ENCODE measurements at regions not wholly inside any gene's neighbourhood (a gene's known extent, or its start where the extent isn't known, plus 50 kb on each side); places are given as distances from the start of the nearest gene placed in this dataset.

DNA sequence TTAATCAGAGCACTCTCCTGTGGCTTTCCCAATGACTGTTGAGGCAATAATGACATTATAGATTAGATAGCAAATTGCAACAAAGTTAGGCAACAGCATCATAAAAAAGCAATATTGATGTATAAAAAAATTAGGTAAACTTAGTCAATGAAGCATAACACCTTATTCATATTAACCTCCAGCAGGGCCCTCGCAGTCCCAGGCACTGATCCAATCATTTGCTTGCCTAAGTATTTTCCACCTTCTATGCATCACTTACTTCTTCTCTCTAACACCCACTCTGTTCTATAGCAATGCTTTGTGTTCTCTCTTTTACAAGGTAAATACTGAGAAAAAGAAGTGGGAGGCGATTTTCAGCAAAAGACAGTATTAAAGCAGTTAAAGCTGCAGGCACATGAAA lies 833.5 kb upstream of the ADGRL3 start (continued):
- TF ChIP-seq, protein P1, sequence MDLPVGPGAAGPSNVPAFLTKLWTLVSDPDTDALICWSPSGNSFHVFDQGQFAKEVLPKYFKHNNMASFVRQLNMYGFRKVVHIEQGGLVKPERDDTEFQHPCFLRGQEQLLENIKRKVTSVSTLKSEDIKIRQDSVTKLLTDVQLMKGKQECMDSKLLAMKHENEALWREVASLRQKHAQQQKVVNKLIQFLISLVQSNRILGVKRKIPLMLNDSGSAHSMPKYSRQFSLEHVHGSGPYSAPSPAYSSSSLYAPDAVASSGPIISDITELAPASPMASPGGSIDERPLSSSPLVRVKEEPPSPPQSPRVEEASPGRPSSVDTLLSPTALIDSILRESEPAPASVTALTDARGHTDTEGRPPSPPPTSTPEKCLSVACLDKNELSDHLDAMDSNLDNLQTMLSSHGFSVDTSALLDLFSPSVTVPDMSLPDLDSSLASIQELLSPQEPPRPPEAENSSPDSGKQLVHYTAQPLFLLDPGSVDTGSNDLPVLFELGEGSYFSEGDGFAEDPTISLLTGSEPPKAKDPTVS (IDR thresholded peaks at IDR 0.05; ENCODE audit: low read depth, low read length): no peak
- TF ChIP-seq ASH2L (IDR thresholded peaks at IDR 0.05; ENCODE audit: borderline replicate concordance, low read depth) (no peak), RUNX3 (IDR thresholded peaks at IDR 0.05; ENCODE audit: low read length) (no peak), SPI1 (IDR thresholded peaks at IDR 0.05; ENCODE audit: borderline replicate concordance, insufficient read depth, low read depth, low read length) (no peak), SUPT20H (IDR thresholded peaks at IDR 0.05; ENCODE audit: borderline replicate concordance, control insufficient read depth, low read depth, low read length) (no peak)

DNA sequence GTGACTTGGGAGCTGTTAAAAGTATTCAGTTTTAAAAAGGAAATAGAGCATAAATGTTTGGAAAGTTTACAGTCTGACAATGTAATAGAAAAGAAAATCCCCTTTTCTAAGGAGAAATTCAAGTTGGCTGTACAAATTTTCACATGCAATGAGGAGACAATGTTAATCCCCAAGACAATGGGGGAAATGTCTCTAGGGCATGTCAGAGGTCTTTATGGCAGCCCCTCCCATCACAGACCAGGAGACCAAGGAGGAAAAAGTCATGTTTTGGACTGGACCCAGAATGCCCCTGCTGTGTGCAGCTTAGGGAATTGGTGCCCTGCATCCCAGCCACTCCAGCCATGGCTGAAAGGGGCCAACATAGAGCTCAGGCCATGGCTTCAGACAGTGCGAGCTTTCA lies 831.1 kb upstream of the ADGRL3 start:
- no peaks in the 10 kb centered on the region for H3K79me2 ChIP-seq (ENCODE audit: control insufficient read depth, insufficient read depth, low read length)
- no peaks in the 10 kb centered on the region for H3K27me3 ChIP-seq (replicated peaks in 1 of 2; ENCODE audit: control insufficient read depth in 2 of 2, insufficient read depth in 2 of 2, low read length in 1 of 2)
- intact Hi-C loops (cut with micrococcal nuclease; ENCODE audit: unreplicated experiment) (no loop called here), in situ Hi-C loops (cut with MboI) (no loop called here)
- WGBS (ENCODE audit: insufficient coverage, insufficient replicate concordance, low lambda C conversion rate, missing lambda C conversion rate): 0% methylated on average over 1 of the region's 1 CpG
- ChIA-PET SMC1A (ENCODE audit: uncharacterized antibody, unreplicated experiment) (no interaction called here), CTCF (no interaction called here), POLR2A (no interaction called here), RAD21 (ENCODE audit: unreplicated experiment) (no interaction called here)
- ATAC-seq (no peak), DNase-seq (ENCODE audit: low read depth, low spot score) (no peak), FAIRE-seq (no peak)
- H4K20me1 ChIP-seq (ENCODE audit: control insufficient read depth, insufficient read depth): no peaks in the 10 kb centered on the region
- H3K9ac ChIP-seq (ENCODE audit: control insufficient read depth, insufficient read depth, low read length): no peak overlapping the region
- H3K9me3 ChIP-seq (replicated peaks; ENCODE audit: control insufficient read depth, insufficient read depth, low read length): no peaks in the 10 kb centered on the region
- no TSS peak for BruUV-seq (replicated peaks)
- H3K4me2 ChIP-seq (ENCODE audit: control insufficient read depth, insufficient read depth): no peak overlapping the region
- no peak overlapping the region for H2AFZ ChIP-seq (ENCODE audit: control insufficient read depth, low read depth, low read length)
- H3K4me1 ChIP-seq (ENCODE audit: control insufficient read depth, insufficient read depth, low read length): no peaks in the 10 kb centered on the region
- H3K36me3 ChIP-seq (ENCODE audit: control insufficient read depth in 2 of 2, insufficient read depth in 2 of 2, low read length in 1 of 2): no peaks in the 10 kb centered on the region
- no peak overlapping the region for H3K4me3 ChIP-seq
- no peak overlapping the region for H3K27ac ChIP-seq (ENCODE audit: control insufficient read depth, insufficient read depth)
- TF ChIP-seq CREM (IDR thresholded peaks at IDR 0.05; ENCODE audit: low read depth) (no peak), POLR2A (IDR thresholded peaks at IDR 0.05; ENCODE audit: low read depth, low read length) (no peak), NBN (IDR thresholded peaks at IDR 0.05) (no peak), ZNF24 (IDR thresholded peaks at IDR 0.05) (no peak), CHD4 (IDR thresholded peaks at IDR 0.05) (no peak), STAT3 (IDR thresholded peaks at IDR 0.05; ENCODE audit: low read depth, low read length) (no peak), ZNF384 (IDR thresholded peaks at IDR 0.05; ENCODE audit: borderline replicate concordance, low read depth, low read length) (no peak), BRCA1 (IDR thresholded peaks at IDR 0.05; ENCODE audit: low read depth, low read length) (no peak), POLR2AphosphoS2 (IDR thresholded peaks at IDR 0.05; ENCODE audit: low read depth, low read length) (no peak), NRF1 (conservative IDR thresholded peaks at IDR 0.05; ENCODE audit: low read depth, low read length) (no peak), SMC3 (IDR thresholded peaks at IDR 0.05; ENCODE audit: borderline replicate concordance, low read length) (no peak), TCF3 (IDR thresholded peaks at IDR 0.05; ENCODE audit: borderline replicate concordance, insufficient read depth, low read depth, low read length) (no peak), ZSCAN29 (IDR thresholded peaks at IDR 0.05) (no peak), SRF (IDR thresholded peaks at IDR 0.05; ENCODE audit: low read depth in 2 of 2, low read length in 2 of 2) (no peak)
- TF ChIP-seq, protein P2, sequence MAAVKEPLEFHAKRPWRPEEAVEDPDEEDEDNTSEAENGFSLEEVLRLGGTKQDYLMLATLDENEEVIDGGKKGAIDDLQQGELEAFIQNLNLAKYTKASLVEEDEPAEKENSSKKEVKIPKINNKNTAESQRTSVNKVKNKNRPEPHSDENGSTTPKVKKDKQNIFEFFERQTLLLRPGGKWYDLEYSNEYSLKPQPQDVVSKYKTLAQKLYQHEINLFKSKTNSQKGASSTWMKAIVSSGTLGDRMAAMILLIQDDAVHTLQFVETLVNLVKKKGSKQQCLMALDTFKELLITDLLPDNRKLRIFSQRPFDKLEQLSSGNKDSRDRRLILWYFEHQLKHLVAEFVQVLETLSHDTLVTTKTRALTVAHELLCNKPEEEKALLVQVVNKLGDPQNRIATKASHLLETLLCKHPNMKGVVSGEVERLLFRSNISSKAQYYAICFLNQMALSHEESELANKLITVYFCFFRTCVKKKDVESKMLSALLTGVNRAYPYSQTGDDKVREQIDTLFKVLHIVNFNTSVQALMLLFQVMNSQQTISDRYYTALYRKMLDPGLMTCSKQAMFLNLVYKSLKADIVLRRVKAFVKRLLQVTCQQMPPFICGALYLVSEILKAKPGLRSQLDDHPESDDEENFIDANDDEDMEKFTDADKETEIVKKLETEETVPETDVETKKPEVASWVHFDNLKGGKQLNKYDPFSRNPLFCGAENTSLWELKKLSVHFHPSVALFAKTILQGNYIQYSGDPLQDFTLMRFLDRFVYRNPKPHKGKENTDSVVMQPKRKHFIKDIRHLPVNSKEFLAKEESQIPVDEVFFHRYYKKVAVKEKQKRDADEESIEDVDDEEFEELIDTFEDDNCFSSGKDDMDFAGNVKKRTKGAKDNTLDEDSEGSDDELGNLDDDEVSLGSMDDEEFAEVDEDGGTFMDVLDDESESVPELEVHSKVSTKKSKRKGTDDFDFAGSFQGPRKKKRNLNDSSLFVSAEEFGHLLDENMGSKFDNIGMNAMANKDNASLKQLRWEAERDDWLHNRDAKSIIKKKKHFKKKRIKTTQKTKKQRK (IDR thresholded peaks at IDR 0.05; ENCODE audit: low read depth, low read length): no peak
- TF ChIP-seq, protein P3, sequence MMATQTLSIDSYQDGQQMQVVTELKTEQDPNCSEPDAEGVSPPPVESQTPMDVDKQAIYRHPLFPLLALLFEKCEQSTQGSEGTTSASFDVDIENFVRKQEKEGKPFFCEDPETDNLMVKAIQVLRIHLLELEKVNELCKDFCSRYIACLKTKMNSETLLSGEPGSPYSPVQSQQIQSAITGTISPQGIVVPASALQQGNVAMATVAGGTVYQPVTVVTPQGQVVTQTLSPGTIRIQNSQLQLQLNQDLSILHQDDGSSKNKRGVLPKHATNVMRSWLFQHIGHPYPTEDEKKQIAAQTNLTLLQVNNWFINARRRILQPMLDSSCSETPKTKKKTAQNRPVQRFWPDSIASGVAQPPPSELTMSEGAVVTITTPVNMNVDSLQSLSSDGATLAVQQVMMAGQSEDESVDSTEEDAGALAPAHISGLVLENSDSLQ (IDR thresholded peaks at IDR 0.05): no peak

Measured in GM12878 (cell line).